PC-3 (cell line): ENCODE measurements at regions not wholly inside any gene's neighbourhood (a gene's known extent, or its start where the extent isn't known, plus 50 kb on each side); places are given as distances from the start of the nearest gene placed in this dataset.

Experiments used
- ATAC-seq: fragments of 200-7000 bp; cut with Tn5 transposase; 2 replicates; pipeline ENCODE4 v1.9.1; 2020; ENCODE audit warnings: mild to moderate bottlenecking, moderate library complexity
- BruUV-seq: library from RNA; stranded (reverse); fragments of 400-500 nt; replicated peaks from 2 replicates; lab custom pipeline; 2021; lab: Mats Ljungman, UMichigan
- CTCF ChIA-PET: fragments of 300-600 bp; sonication (Branson Sonifier 250); formaldehyde crosslinking; loops from one replicate; lab custom pipeline; 2022; ENCODE audit warnings: antibody characterized with exemption; lab: Charles Lee
- POLR2A ChIA-PET: fragments of 300-600 bp; sonication (Branson Sonifier 250); formaldehyde crosslinking; loops from one replicate; lab custom pipeline; 2022; ENCODE audit warnings: antibody characterized with exemption; ENCODE audit not compliant: unreplicated experiment; lab: Charles Lee
- DNase-seq: peaks from one replicate; pipeline ENCODE4 v3.0.0-alpha.2; 2015
- H2AFZ ChIP-seq: fragments of 300-600 bp; sonication (generic); 2 replicates; pipeline ENCODE4 v1.6.0; 2016; ENCODE audit warnings: antibody characterized with exemption, low read length
- H3F3A ChIP-seq: fragments of 300-600 bp; sonication (generic); one replicate; pipeline ENCODE4 v1.6.0; 2017; ENCODE audit warnings: antibody characterized with exemption, low read length, control low read depth, mild to moderate bottlenecking; ENCODE audit not compliant: unreplicated experiment
- H3K27ac ChIP-seq: fragments of 300-600 bp; sonication (generic); 2 replicates; pipeline ENCODE4 v1.5.1; 2016; ENCODE audit warnings: mild to moderate bottlenecking, low read length
- H3K27me3 ChIP-seq: fragments of 300-600 bp; sonication (generic); 2 replicates; pipeline ENCODE4 v1.6.1; 2016; ENCODE audit warnings: low read length, mixed read lengths
- H3K36me3 ChIP-seq: fragments of 300-600 bp; sonication (generic); 2 replicates; pipeline ENCODE4 v1.6.1; 2016; ENCODE audit warnings: low read depth, mixed run types, low read length, mixed read lengths
- H3K4me1 ChIP-seq: fragments of 300-600 bp; sonication (generic); 2 replicates; pipeline ENCODE4 v1.5.1; 2016; ENCODE audit warnings: low read length; ENCODE audit not compliant: insufficient read depth
- H3K4me2 ChIP-seq: fragments of 300-600 bp; sonication (generic); 2 replicates; pipeline ENCODE4 v1.6.0; 2016; ENCODE audit warnings: low read length
- H3K4me3 ChIP-seq: fragments of 300-600 bp; sonication (generic); 2 replicates; pipeline ENCODE4 v1.5.1; 2016; ENCODE audit warnings: mild to moderate bottlenecking, low read length, mixed read lengths
- H3K79me2 ChIP-seq: fragments of 300-600 bp; sonication (generic); 2 replicates; pipeline ENCODE4 v1.6.1; 2017; ENCODE audit warnings: low read length, mixed read lengths
- H3K9ac ChIP-seq: fragments of 300-600 bp; sonication (generic); 2 replicates; pipeline ENCODE4 v1.6.0; 2016; ENCODE audit warnings: mild to moderate bottlenecking, low read length
- H3K9me2 ChIP-seq: fragments of 300-600 bp; sonication (generic); replicated peaks from 2 replicates; pipeline ENCODE4 v1.6.1; 2016; ENCODE audit warnings: mixed run types, low read length, mixed read lengths
- H3K9me3 ChIP-seq: fragments of 300-600 bp; sonication (generic); 2 replicates; pipeline ENCODE4 v1.6.1; 2016; ENCODE audit warnings: low read length, mixed read lengths
- H4K20me1 ChIP-seq: fragments of 300-600 bp; sonication (generic); 2 replicates; pipeline ENCODE4 v1.6.1; 2016; ENCODE audit warnings: low read length, mixed read lengths
- EZH2 ChIP-seq: fragments of 300-600 bp; sonication (generic); IDR thresholded peaks from one replicate; pipeline ENCODE4 v1.6.1; 2017; ENCODE audit warnings: antibody characterized with exemption, mild to moderate bottlenecking, low read length; ENCODE audit not compliant: unreplicated experiment
- EZH2phosphoT487 ChIP-seq: fragments of 300-600 bp; sonication (generic); IDR thresholded peaks from 2 replicates; pipeline ENCODE4 v1.6.1; 2018; ENCODE audit warnings: mild to moderate bottlenecking, antibody characterized with exemption, low read length, borderline replicate concordance
- intact Hi-C: fragments of 100-400 bp; cut with micrococcal nuclease; formaldehyde crosslinking; loops from 2 replicates; pipeline ENCODE4 v1.9.0; 2023
- TF ChIP-seq, protein P1 (sequence below): fragments of 300-600 bp; sonication (generic); conservative IDR thresholded peaks from 2 replicates; pipeline ENCODE4 v1.5.1; 2017; ENCODE audit warnings: antibody characterized with exemption, low read depth, mild to moderate bottlenecking, low read length

DNA sequence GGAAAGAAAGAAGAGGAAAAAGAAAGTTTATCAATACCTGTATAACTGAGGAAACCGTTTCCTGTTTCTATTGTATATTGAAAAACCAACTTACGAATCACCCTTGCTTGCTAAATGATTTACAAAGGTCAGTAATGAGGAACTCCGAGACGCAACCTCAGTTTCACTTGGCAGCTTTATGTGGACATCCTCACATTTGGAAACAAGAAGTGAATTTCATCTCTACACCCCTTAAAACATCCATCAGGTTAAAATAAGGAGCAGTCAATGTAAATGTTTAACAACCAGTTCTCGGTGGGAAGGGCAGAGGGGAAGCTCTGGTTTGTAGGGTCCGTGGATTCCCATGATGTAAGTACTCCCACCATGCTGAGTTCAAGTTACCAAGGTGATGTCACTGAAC lies 481.7 kb upstream of the RUNX1 start:
- H2AFZ ChIP-seq: no peak overlapping the region
- H3K9ac ChIP-seq: no peak overlapping the region
- no peaks in the 10 kb centered on the region for H3F3A ChIP-seq
- no peaks in the 10 kb centered on the region for H3K9me2 ChIP-seq
- ATAC-seq (no peak), DNase-seq (no peak)
- H3K9me3 ChIP-seq: no peaks in the 10 kb centered on the region
- no peaks in the 10 kb centered on the region for H3K36me3 ChIP-seq
- H4K20me1 ChIP-seq: no peaks in the 10 kb centered on the region
- H3K79me2 ChIP-seq: no peaks in the 10 kb centered on the region
- TF ChIP-seq, protein P1, sequence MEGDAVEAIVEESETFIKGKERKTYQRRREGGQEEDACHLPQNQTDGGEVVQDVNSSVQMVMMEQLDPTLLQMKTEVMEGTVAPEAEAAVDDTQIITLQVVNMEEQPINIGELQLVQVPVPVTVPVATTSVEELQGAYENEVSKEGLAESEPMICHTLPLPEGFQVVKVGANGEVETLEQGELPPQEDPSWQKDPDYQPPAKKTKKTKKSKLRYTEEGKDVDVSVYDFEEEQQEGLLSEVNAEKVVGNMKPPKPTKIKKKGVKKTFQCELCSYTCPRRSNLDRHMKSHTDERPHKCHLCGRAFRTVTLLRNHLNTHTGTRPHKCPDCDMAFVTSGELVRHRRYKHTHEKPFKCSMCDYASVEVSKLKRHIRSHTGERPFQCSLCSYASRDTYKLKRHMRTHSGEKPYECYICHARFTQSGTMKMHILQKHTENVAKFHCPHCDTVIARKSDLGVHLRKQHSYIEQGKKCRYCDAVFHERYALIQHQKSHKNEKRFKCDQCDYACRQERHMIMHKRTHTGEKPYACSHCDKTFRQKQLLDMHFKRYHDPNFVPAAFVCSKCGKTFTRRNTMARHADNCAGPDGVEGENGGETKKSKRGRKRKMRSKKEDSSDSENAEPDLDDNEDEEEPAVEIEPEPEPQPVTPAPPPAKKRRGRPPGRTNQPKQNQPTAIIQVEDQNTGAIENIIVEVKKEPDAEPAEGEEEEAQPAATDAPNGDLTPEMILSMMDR: no peak
- TF ChIP-seq EZH2 (no peak), EZH2phosphoT487 (no peak)
- peaks cover 6% of the 10 kb centered on the region for H3K4me1 ChIP-seq
- H3K27me3 ChIP-seq: no peaks in the 10 kb centered on the region
- no peak overlapping the region for H3K4me2 ChIP-seq
- H3K4me3 ChIP-seq: no peak overlapping the region
- ChIA-PET POLR2A (no interaction called here), CTCF (no interaction called here)
- H3K27ac ChIP-seq: no peak overlapping the region
- BruUV-seq: no TSS peak
- intact Hi-C loops: no loop called here

DNA sequence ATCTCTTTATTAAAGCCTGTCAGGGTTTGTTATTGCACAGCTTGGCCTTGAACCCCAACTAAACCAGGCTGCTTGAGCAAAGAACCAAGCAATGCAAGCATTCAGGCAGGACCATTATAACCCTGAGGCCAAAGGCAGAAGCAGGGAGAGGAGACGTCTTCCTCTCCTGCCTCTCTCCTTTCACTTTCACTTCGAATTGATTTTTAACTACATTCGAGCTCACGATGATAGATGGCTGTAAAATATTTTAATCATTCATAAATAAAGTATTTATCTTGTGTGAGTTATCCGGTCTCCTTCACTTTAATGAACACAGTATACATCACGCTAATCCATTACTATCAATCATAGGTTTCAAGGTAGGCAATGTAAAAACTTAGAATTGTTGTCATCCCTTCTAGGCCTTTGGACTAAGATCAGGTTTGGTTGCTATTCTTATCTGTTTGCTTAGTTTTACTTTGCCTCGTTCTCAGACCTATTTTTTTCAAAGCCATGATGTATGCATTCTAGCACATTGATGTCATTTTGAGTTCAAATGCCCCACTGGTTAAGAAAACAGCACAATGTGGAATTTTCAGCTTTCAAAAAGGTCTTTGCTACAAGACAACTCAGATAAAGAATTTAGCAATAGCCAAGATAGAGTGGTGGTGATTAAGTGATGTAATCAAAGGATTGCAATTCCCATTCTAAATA lies 480.2 kb upstream of the RUNX1 start:
- Histone ChIP-seq H3K79me2 (no peaks in the 10 kb centered on the region), H3K9me2 (no peaks in the 10 kb centered on the region), H3K27me3 (no peaks in the 10 kb centered on the region), H3K27ac (no peak overlapping the region), H3F3A (no peaks in the 10 kb centered on the region), H3K9ac (no peak overlapping the region), H3K4me2 (no peak overlapping the region), H4K20me1 (no peaks in the 10 kb centered on the region), H2AFZ (no peak overlapping the region), H3K9me3 (no peaks in the 10 kb centered on the region), H3K4me1 (peaks cover 21% of the 10 kb centered on the region), H3K4me3 (no peak overlapping the region), H3K36me3 (no peaks in the 10 kb centered on the region)
- POLR2A ChIA-PET: no interaction called here
- intact Hi-C loops: no loop called here
- no peak for ATAC-seq
- no peak for TF ChIP-seq EZH2phosphoT487
- TF ChIP-seq, protein P1: no peak
- TF ChIP-seq EZH2: no peak
- BruUV-seq: no TSS peak
- DNase-seq: no peak
- CTCF ChIA-PET: no interaction called here

DNA sequence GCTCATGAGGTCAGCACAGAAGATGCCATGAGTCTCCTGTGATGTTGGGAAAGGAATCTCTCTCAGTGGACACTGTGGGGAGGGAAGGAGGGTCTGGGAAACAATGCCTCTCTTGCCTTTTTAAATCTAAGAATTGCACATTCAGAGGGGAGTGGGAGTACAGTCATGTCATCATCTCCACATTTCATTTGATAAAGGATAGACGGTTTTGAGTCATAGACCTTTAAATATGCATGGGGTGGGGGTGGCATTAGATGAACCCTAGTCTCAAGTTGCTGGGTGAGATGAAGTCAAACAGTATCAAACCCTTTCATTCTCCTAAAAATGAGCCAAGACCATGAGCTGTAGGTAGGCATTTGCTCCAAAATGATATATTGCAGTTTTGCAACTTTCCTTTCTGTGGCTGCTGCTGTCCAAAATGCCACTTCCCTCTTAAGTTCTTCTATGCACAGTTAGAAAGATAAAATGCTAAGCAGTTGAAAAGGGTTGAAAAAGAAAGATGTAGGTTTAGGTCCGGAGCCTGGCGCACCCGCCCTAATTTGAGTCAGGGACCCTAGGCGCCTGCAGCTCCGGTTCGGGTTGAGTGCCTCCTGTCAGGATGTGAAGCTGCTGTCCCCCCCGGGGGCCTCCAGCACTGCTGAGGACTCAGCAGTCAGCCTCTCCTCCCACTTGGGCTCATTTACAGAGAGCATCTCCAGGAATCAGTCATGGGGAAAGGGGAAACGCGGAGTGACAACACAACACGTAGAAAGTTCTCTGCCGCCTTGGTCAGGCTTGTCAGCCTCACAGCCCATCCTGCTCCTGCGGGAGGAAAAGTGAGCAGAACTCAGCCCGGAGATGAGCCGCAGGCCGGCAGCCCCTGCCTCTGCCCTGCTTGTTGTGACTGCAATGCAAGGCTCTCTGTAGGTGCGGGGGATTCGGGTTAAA lies 479.3 kb upstream of the RUNX1 start:
- intact Hi-C loops: no loop called here
- Histone ChIP-seq H3K9me2 (no peaks in the 10 kb centered on the region), H3K9me3 (no peaks in the 10 kb centered on the region), H3F3A (no peaks in the 10 kb centered on the region), H3K4me2 (no peak overlapping the region), H3K79me2 (no peaks in the 10 kb centered on the region), H3K9ac (no peak overlapping the region), H3K27ac (no peak overlapping the region), H3K4me3 (no peak overlapping the region), H3K4me1 (peaks cover 26% of the 10 kb centered on the region), H3K36me3 (no peaks in the 10 kb centered on the region), H2AFZ (no peak overlapping the region), H4K20me1 (no peaks in the 10 kb centered on the region), H3K27me3 (no peaks in the 10 kb centered on the region)
- TF ChIP-seq, protein P1: no peak
- TF ChIP-seq EZH2phosphoT487 (no peak), EZH2 (no peak)
- CTCF ChIA-PET: no interaction called here
- ATAC-seq: no peak
- POLR2A ChIA-PET: no interaction called here
- DNase-seq: no peak
- no TSS peak for BruUV-seq
